ENCODE measurements at regions not wholly inside any gene's neighbourhood (a gene's known extent, or its start where the extent isn't known, plus 50 kb on each side); places are given as distances from the start of the nearest gene placed in this dataset.

DNA sequence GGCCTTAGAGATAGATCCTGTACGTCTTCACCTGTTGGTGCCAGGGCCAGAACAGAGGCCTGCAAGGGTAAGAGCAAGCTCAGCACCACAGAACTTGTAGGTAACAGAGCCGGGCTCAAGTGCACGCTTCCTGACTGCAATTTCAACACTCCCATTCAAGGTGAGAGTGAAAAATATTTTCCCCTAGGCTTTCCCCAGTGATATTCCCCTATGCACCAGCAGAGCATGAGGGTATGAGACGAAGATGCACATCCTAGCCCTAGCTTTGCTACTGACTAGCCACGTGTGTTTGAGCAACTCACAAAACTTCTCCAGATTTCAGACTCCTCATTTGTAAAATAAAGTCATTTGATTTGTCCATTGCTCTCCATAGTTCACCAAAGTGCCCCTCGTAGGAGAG lies 411.6 kb downstream of the ZNF521 start:
- no peaks in the 10 kb centered on the region for H3K9me3 ChIP-seq (replicated peaks in 1 of 3)
- no peaks in the 10 kb centered on the region for H3K27me3 ChIP-seq
- H3K36me3 ChIP-seq (replicated peaks in 1 of 2): no peaks in the 10 kb centered on the region
- no peak overlapping the region for H3K4me3 ChIP-seq
- TF ChIP-seq, protein P1, sequence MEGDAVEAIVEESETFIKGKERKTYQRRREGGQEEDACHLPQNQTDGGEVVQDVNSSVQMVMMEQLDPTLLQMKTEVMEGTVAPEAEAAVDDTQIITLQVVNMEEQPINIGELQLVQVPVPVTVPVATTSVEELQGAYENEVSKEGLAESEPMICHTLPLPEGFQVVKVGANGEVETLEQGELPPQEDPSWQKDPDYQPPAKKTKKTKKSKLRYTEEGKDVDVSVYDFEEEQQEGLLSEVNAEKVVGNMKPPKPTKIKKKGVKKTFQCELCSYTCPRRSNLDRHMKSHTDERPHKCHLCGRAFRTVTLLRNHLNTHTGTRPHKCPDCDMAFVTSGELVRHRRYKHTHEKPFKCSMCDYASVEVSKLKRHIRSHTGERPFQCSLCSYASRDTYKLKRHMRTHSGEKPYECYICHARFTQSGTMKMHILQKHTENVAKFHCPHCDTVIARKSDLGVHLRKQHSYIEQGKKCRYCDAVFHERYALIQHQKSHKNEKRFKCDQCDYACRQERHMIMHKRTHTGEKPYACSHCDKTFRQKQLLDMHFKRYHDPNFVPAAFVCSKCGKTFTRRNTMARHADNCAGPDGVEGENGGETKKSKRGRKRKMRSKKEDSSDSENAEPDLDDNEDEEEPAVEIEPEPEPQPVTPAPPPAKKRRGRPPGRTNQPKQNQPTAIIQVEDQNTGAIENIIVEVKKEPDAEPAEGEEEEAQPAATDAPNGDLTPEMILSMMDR (IDR thresholded peaks at IDR 0.05): no peak
- TF ChIP-seq POLR2A (IDR thresholded peaks at IDR 0.05): no peak
- H3K4me1 ChIP-seq (replicated peaks in 1 of 2): no peaks in the 10 kb centered on the region
- no peak overlapping the region for H3K27ac ChIP-seq
- no peak for DNase-seq
- 88 to 95% (median 92%) methylated on average over 6 of the region's 6 CpGs for WGBS, 4 donors
- intact Hi-C loops (cut with DNase I): no loop called here

DNA sequence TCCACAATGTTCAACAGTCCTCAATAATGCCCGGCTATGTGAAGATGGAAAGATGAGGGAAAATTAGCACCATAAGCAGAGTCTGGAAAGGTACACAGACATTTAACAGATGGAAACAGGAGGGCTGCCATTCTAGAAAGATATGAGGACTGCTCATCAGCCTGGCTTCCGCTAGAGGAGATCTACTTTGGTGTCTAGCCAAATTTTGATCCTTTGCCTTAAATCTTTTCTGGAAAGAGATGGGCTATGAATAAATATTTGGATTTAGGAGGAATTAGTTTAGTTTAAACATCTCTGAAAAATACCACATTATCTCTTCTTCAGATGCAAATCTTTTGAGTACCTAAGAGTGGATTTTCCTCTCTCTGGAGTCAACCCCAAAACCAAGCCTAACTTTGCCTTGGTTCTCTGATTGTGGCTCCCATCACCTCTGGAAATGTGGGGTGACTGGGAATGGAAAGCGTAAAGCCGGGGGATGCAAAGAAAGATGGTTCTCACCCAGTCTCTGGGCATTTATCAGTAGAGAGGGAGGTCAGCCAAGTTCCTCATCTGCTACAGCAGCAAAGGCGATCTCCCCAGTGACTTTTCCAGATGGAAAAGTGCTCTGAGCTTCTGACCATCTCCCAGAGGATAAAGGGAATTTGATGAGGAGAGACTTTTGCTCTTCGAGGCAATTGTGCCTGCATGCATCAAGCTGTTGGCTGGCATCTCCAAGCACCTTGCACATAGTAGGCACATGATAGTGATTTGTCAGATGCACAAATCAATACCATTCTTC lies 410.6 kb downstream of the ZNF521 start:
- Histone ChIP-seq H3K9me3 (replicated peaks in 1 of 3) (no peaks in the 10 kb centered on the region), H3K27ac (no peak overlapping the region), H3K36me3 (replicated peaks in 1 of 2) (no peaks in the 10 kb centered on the region), H3K4me1 (replicated peaks in 1 of 2) (no peaks in the 10 kb centered on the region), H3K4me3 (no peak overlapping the region), H3K27me3 (no peaks in the 10 kb centered on the region)
- TF ChIP-seq, protein P1 (IDR thresholded peaks at IDR 0.05): no peak
- no peak for TF ChIP-seq POLR2A (IDR thresholded peaks at IDR 0.05)
- WGBS, 4 donors: 86 to 91% (median 88%) methylated on average over 6 of the region's 6 CpGs
- DNase-seq: no peak
- intact Hi-C loops (cut with DNase I): no loop called here

DNA sequence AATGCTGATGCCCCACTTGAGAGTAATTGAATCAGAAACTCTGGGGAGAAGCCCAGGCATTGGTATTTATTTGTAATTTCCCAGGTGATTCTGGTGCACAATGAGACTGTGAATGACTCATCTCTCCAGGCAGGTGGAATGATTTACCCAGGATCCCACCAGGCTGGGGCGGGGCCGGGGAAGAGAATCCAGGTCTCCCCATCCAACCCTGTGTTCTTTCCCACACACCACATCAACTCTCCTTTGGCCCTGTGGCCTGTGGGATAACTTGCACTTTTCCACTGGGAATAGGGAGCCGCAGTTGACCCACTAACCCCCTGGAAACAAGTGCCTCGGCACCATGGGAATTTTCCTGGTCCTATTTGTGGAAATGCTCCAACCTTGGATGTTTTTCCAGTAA lies 409.8 kb downstream of the ZNF521 start:
- 88 to 95% (median 94%) methylated on average over 3 to 4 of the region's 4 CpGs for WGBS, 4 donors
- H3K27ac ChIP-seq: no peak overlapping the region
- intact Hi-C loops (cut with DNase I): no loop called here
- no peak for DNase-seq
- H3K27me3 ChIP-seq: no peaks in the 10 kb centered on the region
- no peaks in the 10 kb centered on the region for H3K36me3 ChIP-seq (replicated peaks in 1 of 2)
- no peaks in the 10 kb centered on the region for H3K4me1 ChIP-seq (replicated peaks in 1 of 2)
- no peaks in the 10 kb centered on the region for H3K9me3 ChIP-seq (replicated peaks in 1 of 3)
- no peak overlapping the region for H3K4me3 ChIP-seq
- TF ChIP-seq POLR2A (IDR thresholded peaks at IDR 0.05): no peak
- TF ChIP-seq, protein P1 (IDR thresholded peaks at IDR 0.05): no peak

DNA sequence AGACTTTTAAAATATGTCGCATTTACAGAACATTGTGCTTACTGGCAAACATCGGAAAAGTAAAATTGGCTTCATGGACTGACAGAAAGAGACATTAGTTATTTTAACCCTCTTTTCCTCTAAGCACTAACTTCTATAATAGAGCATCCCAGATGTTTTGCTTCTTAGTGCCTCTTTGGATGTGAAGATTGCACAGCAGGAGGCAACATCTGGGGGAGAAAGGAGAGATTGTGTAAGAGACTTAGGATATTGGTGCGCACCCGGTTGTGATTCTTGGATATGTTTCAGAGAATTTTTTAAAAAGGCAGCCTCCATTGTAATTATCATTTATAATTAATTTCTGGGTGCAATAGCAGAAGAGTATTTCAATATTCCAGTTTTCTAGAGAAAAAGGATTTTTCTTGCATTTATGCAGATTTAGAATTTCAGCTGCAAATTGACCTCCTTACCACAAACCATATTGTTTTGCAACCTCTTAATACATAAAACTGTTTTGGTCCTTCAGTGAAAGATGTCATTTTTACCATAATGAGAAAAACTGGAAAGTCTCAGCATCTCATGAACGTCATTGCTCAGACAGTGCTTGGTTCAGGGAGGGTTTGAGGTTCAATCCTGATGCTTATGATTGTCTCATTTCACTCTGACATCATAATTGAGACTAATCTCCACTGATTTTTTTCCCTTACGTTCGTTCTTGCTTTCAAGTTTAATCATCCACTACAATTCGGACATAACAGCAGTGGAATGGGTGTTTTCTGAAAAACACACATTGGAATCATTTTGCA lies 404.3 kb downstream of the ZNF521 start:
- H3K4me1 ChIP-seq (replicated peaks in 1 of 2): no peaks in the 10 kb centered on the region
- TF ChIP-seq POLR2A (IDR thresholded peaks at IDR 0.05): no peak
- TF ChIP-seq, protein P1 (IDR thresholded peaks at IDR 0.05): no peak
- no peak overlapping the region for H3K4me3 ChIP-seq
- H3K36me3 ChIP-seq (replicated peaks in 1 of 2): no peaks in the 10 kb centered on the region
- intact Hi-C loops (cut with DNase I): no loop called here
- H3K27me3 ChIP-seq: no peaks in the 10 kb centered on the region
- WGBS, 4 donors: 60 to 76% (median 70%) methylated on average over 8 of the region's 8 CpGs
- H3K9me3 ChIP-seq (replicated peaks in 1 of 3): peaks cover 0 to 4% (median 0%) of the 10 kb centered on the region in 3 donors
- no peak overlapping the region for H3K27ac ChIP-seq
- no peak for DNase-seq

Measured in adrenal gland (tissue), 9 donors.